Panc1 (cell line): ENCODE measurements at regions not wholly inside any gene's neighbourhood (a gene's known extent, or its start where the extent isn't known, plus 50 kb on each side); places are given as distances from the start of the nearest gene placed in this dataset.

Experiments
- ATAC-seq: fragments of 200-7000 bp; cut with Tn5 transposase; 2 replicates; pipeline ENCODE4 v1.9.1; 2020; ENCODE audit warnings: mild to moderate bottlenecking, moderate library complexity
- BruUV-seq: library from RNA; stranded (reverse); fragments of 400-500 nt; replicated peaks from 2 replicates; lab custom pipeline; 2021; lab: Mats Ljungman, UMichigan
- CTCF ChIA-PET: fragments of 300-600 bp; sonication (Branson Sonifier 250); formaldehyde crosslinking; loops from one replicate; lab custom pipeline; 2022; ENCODE audit warnings: antibody characterized with exemption; lab: Charles Lee
- POLR2A ChIA-PET: fragments of 300-600 bp; sonication (Branson Sonifier 250); formaldehyde crosslinking; loops from one replicate; lab custom pipeline; 2022; ENCODE audit warnings: antibody characterized with exemption; lab: Charles Lee
- DNase-seq: peaks from one replicate; pipeline ENCODE4 v3.0.0-alpha.2; 2010; ENCODE audit warnings: low read depth, low spot score
- H3K27ac ChIP-seq: 2 replicates; pipeline ENCODE4 v1.5.1; 2011; ENCODE audit warnings: mild to moderate bottlenecking, low read length, inconsistent platforms
- H3K27me3 ChIP-seq: fragments of 200-500 bp; sonication (Bioruptor generic); 2 replicates; pipeline ENCODE4 v1.6.0; 2014; ENCODE audit warnings: low read length, inconsistent platforms; ENCODE audit not compliant: control insufficient read depth, insufficient read depth
- H3K36me3 ChIP-seq: fragments of 200-500 bp; sonication (Bioruptor generic); 2 replicates; pipeline ENCODE4 v1.5.1; 2014; ENCODE audit warnings: inconsistent platforms, mild to moderate bottlenecking, low read length, moderate library complexity; ENCODE audit not compliant: control insufficient read depth, insufficient read depth
- H3K4me1 ChIP-seq: 2 replicates; pipeline ENCODE4 v1.5.1; 2011; ENCODE audit warnings: inconsistent platforms, mild to moderate bottlenecking, low read length, moderate library complexity; ENCODE audit not compliant: control insufficient read depth, insufficient read depth
- H3K4me3 ChIP-seq, 2 experiments: 2 replicates each; pipeline ENCODE4 v1.5.1; 2011 to 2012; ENCODE audit warnings: low read depth in 2 of 2, low read length in 2 of 2, mild to moderate bottlenecking in 2 of 2, inconsistent platforms in 1 of 2, moderate library complexity in 1 of 2
- H3K9me3 ChIP-seq: fragments of 200-500 bp; sonication (Bioruptor generic); 2 replicates; pipeline ENCODE4 v1.5.1; 2014; ENCODE audit warnings: low read depth, mild to moderate bottlenecking, inconsistent platforms, low read length, moderate library complexity; ENCODE audit not compliant: control insufficient read depth, insufficient read depth
- POLR2AphosphoS5 ChIP-seq: IDR thresholded peaks from 2 replicates; pipeline ENCODE4 v1.6.1; 2012; ENCODE audit warnings: mild to moderate bottlenecking, low read depth, low read length, moderate library complexity
- SIN3A ChIP-seq: IDR thresholded peaks from 2 replicates; pipeline ENCODE4 v1.6.1; 2012; ENCODE audit warnings: low read depth, mild to moderate bottlenecking, low read length, moderate library complexity, borderline replicate concordance; ENCODE audit not compliant: insufficient read depth
- TCF7L2 ChIP-seq: IDR thresholded peaks from 2 replicates; pipeline ENCODE4 v1.6.1; 2011; ENCODE audit warnings: mild to moderate bottlenecking, low read depth, low read length, inconsistent platforms
- in situ Hi-C: cut with HindIII; loops from 2 replicates; pipeline ENCODE4 v1.10.0; 2016; ENCODE audit warnings: low sequenced_read_pairs, low pct_unique_long_range_greater_than_20kb
- intact Hi-C: fragments of 100-400 bp; cut with micrococcal nuclease; formaldehyde crosslinking; loops from one replicate; pipeline ENCODE4 v1.10.0; 2022; ENCODE audit not compliant: unreplicated experiment
- TF ChIP-seq, protein P1 (sequence below): fragments of 450-650 bp; IDR thresholded peaks from 2 replicates; pipeline ENCODE4 v1.5.1; 2017; ENCODE audit warnings: mild to moderate bottlenecking
- TF ChIP-seq, protein P2 (sequence below), 2 experiments: IDR thresholded peaks; 2 replicates each; pipeline ENCODE4 v1.6.1; 2011 to 2012; ENCODE audit warnings: low read depth in 2 of 2, control low read depth in 1 of 2, low read length in 1 of 2, mild to moderate bottlenecking in 1 of 2, moderate library complexity in 1 of 2; ENCODE audit not compliant: insufficient read depth in 1 of 2

DNA sequence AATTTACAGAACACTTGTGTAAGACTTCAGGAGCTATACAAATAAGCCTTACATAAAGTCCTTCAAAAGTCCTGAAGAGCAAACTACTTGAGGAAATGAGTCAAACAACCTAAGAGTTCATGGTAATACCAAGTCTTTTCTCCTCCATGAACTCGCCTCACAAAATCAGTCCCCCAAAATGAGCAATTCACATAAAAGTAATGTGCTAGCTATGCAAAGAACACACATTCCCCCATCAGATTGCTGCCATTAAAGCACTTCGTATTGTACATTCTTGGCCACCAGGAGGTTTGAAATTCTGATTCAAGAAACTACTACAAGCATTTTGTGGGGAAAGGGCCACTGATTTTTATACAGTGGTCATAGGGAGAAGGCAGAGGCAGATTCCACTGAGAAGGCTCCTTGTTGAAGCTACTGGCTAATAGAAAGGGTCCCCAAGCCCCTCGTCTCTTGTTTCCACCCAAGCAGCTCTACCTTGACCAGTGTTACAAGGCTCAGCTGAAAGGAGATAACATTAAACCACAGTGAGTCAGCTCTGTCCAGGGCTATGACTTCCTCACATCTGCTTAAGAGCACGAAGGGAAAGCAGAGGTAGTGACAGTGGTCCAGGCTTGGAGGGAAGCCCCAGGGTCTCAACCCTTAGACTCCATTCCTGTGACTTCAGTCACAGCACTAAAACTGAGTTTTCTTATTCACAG, 115.2 kb upstream of the CDK1 start:
- Histone ChIP-seq H3K36me3 (no peaks in the 10 kb centered on the region), H3K27me3 (peaks cover 4% of the 10 kb centered on the region; the same call in 1 of the 2 replicates), H3K4me1 (no peaks in the 10 kb centered on the region), H3K27ac (no peak overlapping the region), H3K4me3 (no peak overlapping the region), H3K9me3 (peaks cover 7% of the 10 kb centered on the region)
- no peak for ATAC-seq
- TF ChIP-seq TCF7L2, result no peak
- TF ChIP-seq, protein P1, sequence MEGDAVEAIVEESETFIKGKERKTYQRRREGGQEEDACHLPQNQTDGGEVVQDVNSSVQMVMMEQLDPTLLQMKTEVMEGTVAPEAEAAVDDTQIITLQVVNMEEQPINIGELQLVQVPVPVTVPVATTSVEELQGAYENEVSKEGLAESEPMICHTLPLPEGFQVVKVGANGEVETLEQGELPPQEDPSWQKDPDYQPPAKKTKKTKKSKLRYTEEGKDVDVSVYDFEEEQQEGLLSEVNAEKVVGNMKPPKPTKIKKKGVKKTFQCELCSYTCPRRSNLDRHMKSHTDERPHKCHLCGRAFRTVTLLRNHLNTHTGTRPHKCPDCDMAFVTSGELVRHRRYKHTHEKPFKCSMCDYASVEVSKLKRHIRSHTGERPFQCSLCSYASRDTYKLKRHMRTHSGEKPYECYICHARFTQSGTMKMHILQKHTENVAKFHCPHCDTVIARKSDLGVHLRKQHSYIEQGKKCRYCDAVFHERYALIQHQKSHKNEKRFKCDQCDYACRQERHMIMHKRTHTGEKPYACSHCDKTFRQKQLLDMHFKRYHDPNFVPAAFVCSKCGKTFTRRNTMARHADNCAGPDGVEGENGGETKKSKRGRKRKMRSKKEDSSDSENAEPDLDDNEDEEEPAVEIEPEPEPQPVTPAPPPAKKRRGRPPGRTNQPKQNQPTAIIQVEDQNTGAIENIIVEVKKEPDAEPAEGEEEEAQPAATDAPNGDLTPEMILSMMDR, result peak; percentile 9; the same call in 1 of the 2 replicates
- TF ChIP-seq, protein P2, sequence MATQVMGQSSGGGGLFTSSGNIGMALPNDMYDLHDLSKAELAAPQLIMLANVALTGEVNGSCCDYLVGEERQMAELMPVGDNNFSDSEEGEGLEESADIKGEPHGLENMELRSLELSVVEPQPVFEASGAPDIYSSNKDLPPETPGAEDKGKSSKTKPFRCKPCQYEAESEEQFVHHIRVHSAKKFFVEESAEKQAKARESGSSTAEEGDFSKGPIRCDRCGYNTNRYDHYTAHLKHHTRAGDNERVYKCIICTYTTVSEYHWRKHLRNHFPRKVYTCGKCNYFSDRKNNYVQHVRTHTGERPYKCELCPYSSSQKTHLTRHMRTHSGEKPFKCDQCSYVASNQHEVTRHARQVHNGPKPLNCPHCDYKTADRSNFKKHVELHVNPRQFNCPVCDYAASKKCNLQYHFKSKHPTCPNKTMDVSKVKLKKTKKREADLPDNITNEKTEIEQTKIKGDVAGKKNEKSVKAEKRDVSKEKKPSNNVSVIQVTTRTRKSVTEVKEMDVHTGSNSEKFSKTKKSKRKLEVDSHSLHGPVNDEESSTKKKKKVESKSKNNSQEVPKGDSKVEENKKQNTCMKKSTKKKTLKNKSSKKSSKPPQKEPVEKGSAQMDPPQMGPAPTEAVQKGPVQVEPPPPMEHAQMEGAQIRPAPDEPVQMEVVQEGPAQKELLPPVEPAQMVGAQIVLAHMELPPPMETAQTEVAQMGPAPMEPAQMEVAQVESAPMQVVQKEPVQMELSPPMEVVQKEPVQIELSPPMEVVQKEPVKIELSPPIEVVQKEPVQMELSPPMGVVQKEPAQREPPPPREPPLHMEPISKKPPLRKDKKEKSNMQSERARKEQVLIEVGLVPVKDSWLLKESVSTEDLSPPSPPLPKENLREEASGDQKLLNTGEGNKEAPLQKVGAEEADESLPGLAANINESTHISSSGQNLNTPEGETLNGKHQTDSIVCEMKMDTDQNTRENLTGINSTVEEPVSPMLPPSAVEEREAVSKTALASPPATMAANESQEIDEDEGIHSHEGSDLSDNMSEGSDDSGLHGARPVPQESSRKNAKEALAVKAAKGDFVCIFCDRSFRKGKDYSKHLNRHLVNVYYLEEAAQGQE (IDR thresholded peaks at IDR 0.05; ENCODE audit: insufficient read depth in 1 of 2, low read depth in 2 of 2, low read length in 1 of 2), result no peak
- POLR2A ChIA-PET, result no interaction called here
- intact Hi-C loops (no loop called here), in situ Hi-C loops (no loop called here)
- CTCF ChIA-PET, result no interaction called here
- no peak for DNase-seq
- no TSS peak for BruUV-seq

DNA sequence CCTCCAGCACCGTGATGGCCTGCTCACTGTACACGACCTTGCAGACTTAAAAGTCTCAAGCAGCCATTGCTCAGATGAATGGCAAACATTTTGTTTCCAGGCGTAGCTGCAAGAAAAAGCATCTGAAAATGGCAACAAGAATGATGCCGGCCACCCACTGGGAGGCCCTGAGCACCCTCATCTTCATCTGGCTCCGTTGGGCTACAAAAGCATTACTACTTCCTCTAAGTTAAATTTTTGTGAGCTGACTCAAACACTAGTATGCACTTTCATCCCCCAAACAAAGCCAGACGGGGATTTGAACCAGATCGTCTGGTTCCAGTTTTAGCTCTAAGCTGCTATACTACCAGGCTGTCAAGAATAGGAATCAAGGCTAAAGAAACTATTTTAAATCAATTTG, 116.6 kb upstream of the CDK1 start:
- in situ Hi-C loops (no loop called here), intact Hi-C loops (no loop called here)
- BruUV-seq, result no TSS peak
- Histone ChIP-seq H3K4me1 (no peaks in the 10 kb centered on the region), H3K4me3 (no peak overlapping the region), H3K36me3 (no peaks in the 10 kb centered on the region), H3K9me3 (peaks cover 8% of the 10 kb centered on the region), H3K27me3 (peaks cover 4% of the 10 kb centered on the region; the same call in 1 of the 2 replicates), H3K27ac (no peak overlapping the region)
- ChIA-PET POLR2A (no interaction called here), CTCF (interaction anchor here (0.6 kb wide), 1 partner anchor 561 kb away, joined by 3 read pairs; no protein-coding TSS in a partner anchor)
- TF ChIP-seq, protein P1, result no peak
- no peak for TF ChIP-seq TCF7L2
- TF ChIP-seq SIN3A, result no peak
- TF ChIP-seq, protein P2 (IDR thresholded peaks at IDR 0.05; ENCODE audit: insufficient read depth in 1 of 2, low read depth in 2 of 2, low read length in 1 of 2), result no peak
- TF ChIP-seq POLR2AphosphoS5, result no peak
- DNase-seq, result no peak
- no peak for ATAC-seq
